ENCODE measurements at regions not wholly inside any gene's neighbourhood (a gene's known extent, or its start where the extent isn't known, plus 50 kb on each side); places are given as distances from the start of the nearest gene placed in this dataset.

DNA sequence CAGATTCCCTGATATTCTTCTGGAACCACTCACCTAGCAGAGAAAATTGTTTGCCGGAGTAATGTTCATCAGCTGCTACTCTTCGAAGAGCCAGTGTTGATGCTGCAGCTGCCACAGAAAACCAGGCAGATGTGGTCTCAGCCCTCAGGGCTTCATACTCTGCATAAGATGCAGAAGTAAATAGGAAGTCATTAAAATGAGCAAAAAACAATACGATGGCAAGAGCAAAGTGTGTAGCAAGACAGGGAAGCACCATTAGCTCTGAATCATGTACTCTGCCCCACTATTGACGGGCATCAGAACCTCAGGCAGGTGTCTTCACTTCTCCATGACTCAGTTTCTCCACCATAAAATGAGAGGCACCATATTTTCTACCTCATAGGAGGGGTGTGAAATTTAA lies 991.6 kb upstream of the TMEM132C start:
- Mint-ChIP-seq H3K4me3 (ENCODE audit: unreplicated experiment) (no peak overlapping the region), H3K9me3 (ENCODE audit: unreplicated experiment) (no peaks in the 10 kb centered on the region), H3K27me3 (ENCODE audit: insufficient read depth, unreplicated experiment) (no peaks in the 10 kb centered on the region), H3K27ac (ENCODE audit: low read depth, unreplicated experiment) (no peak overlapping the region), H3K36me3 (ENCODE audit: insufficient read depth, unreplicated experiment) (no peaks in the 10 kb centered on the region), H3K4me1 (ENCODE audit: insufficient read depth, unreplicated experiment) (peaks cover 15% of the 10 kb centered on the region)
- no peak for DNase-seq (ENCODE audit: unreplicated experiment)
- intact Hi-C loops (cut with micrococcal nuclease), result no loop called here
- POLR2A ChIA-PET, result no interaction called here
- no TSS peak for BruUV-seq (replicated peaks)
- TF ChIP-seq, protein P1, sequence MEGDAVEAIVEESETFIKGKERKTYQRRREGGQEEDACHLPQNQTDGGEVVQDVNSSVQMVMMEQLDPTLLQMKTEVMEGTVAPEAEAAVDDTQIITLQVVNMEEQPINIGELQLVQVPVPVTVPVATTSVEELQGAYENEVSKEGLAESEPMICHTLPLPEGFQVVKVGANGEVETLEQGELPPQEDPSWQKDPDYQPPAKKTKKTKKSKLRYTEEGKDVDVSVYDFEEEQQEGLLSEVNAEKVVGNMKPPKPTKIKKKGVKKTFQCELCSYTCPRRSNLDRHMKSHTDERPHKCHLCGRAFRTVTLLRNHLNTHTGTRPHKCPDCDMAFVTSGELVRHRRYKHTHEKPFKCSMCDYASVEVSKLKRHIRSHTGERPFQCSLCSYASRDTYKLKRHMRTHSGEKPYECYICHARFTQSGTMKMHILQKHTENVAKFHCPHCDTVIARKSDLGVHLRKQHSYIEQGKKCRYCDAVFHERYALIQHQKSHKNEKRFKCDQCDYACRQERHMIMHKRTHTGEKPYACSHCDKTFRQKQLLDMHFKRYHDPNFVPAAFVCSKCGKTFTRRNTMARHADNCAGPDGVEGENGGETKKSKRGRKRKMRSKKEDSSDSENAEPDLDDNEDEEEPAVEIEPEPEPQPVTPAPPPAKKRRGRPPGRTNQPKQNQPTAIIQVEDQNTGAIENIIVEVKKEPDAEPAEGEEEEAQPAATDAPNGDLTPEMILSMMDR (IDR thresholded peaks at IDR 0.05; ENCODE audit: unreplicated experiment), result no peak
- CTCF ChIA-PET, result no interaction called here

DNA sequence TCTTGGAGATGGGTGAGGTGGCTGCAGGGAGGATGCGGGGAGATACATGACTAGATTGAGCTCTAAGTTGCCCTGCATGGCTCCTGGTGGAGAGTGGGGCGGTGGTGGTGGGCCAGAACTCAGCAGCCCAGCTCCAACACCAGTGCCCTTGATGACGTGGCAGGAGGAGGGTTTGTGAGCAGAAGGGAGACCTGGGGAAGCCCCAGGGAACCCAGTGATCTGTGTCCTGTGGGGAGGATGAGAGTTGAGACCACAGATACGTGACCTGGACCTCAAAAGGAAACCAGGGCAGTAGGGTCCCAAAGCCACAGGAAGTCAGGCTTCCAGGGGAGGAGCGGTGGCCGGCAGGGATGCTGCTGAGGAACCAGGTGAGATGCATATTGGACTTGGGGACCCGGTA lies 989.1 kb upstream of the TMEM132C start:
- H3K4me3 Mint-ChIP-seq (ENCODE audit: unreplicated experiment), result no peak overlapping the region
- ChIA-PET POLR2A (no interaction called here), CTCF (interaction anchor here (4.9 kb wide), 1 partner anchor 15 kb away, joined by 23 read pairs; no protein-coding TSS in a partner anchor)
- no peak for DNase-seq (ENCODE audit: unreplicated experiment)
- TF ChIP-seq, protein P1 (IDR thresholded peaks at IDR 0.05; ENCODE audit: unreplicated experiment), result no peak
- intact Hi-C loops (cut with micrococcal nuclease), result no loop called here
- BruUV-seq (replicated peaks), result no TSS peak
- no peaks in the 10 kb centered on the region for H3K27me3 Mint-ChIP-seq (ENCODE audit: insufficient read depth, unreplicated experiment)
- H3K9me3 Mint-ChIP-seq (ENCODE audit: unreplicated experiment), result no peaks in the 10 kb centered on the region
- H3K27ac Mint-ChIP-seq (ENCODE audit: low read depth, unreplicated experiment), result no peak overlapping the region
- H3K4me1 Mint-ChIP-seq (ENCODE audit: insufficient read depth, unreplicated experiment), result peaks cover 4% of the 10 kb centered on the region
- no peaks in the 10 kb centered on the region for H3K36me3 Mint-ChIP-seq (ENCODE audit: insufficient read depth, unreplicated experiment)

DNA sequence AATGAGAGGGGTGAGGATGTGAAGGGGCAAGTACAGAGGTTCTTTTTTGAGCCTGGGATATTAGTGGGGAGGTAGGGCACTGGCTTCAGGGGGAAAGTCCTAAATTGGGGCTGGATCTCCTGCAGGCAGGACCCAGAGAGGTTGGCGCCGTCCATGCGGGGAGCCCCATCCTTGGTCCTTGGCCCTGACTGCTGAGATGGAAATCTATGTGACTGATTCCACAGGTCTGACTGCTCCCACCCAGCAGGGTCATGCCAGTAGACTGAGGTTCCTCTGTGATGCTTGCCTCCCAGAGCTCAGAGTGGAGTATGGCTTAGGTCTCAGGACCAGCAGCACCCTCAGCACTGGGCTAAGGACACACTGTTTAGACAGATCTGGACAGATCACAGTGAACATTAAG lies 988.6 kb upstream of the TMEM132C start:
- CTCF ChIA-PET, result interaction anchor here (4.9 kb wide), 1 partner anchor 15 kb away, joined by 23 read pairs; no protein-coding TSS in a partner anchor
- H3K4me3 Mint-ChIP-seq (ENCODE audit: unreplicated experiment), result no peak overlapping the region
- intact Hi-C loops (cut with micrococcal nuclease), result no loop called here
- POLR2A ChIA-PET, result no interaction called here
- TF ChIP-seq, protein P1 (IDR thresholded peaks at IDR 0.05; ENCODE audit: unreplicated experiment), result no peak
- DNase-seq (ENCODE audit: unreplicated experiment), result no peak
- no peaks in the 10 kb centered on the region for H3K9me3 Mint-ChIP-seq (ENCODE audit: unreplicated experiment)
- H3K4me1 Mint-ChIP-seq (ENCODE audit: insufficient read depth, unreplicated experiment), result no peaks in the 10 kb centered on the region
- H3K36me3 Mint-ChIP-seq (ENCODE audit: insufficient read depth, unreplicated experiment), result no peaks in the 10 kb centered on the region
- no peak overlapping the region for H3K27ac Mint-ChIP-seq (ENCODE audit: low read depth, unreplicated experiment)
- no peaks in the 10 kb centered on the region for H3K27me3 Mint-ChIP-seq (ENCODE audit: insufficient read depth, unreplicated experiment)
- BruUV-seq (replicated peaks), result no TSS peak

DNA sequence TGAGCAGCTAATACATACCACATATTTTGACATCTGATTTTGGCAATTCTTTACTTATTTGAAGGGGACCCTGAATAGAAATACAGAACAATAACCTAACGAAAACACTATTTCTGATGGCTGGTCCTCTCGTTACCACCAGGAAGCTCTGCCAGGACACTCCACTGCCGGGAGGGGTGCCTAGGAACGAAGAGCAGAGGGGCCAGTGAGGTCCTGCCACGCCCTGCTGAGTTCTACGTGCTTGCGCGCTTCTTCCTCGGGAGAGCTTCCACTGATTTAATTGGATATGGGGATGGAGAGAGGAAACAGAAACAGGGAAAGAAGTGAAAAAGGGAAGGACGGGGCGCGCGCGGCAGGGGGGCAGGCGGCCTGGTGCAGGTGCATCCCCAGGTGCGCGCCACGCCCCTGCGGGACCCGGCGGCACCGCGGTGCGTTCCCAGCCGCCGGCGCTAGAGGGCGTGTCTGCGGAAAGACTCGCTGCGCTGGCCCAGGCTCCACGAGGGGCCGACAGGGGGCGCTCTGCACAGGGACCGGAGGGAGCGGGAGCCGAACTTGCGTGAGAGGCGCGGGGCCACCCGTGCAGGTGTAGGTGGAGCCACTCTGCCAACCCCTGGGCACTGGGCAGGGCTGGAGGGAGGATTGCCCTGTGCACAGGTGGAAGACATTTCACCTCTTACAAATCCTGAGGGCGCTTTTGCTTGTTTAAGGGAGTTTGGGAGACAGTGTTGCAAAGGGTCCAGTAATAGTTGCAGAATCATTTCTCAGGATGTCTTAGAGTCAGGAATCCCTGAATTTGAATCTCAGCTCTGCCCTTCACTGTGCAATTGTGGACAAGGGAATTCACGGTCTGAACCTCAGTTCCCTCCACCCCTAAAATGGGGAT lies 986.3 kb upstream of the TMEM132C start:
- CTCF ChIA-PET, result interaction anchor here (0.6 to 4.9 kb wide), 5 partner anchors 12 to 225 kb away, joined by 3 to 23 read pairs (median 4); no protein-coding TSS in a partner anchor
- no peak for DNase-seq (ENCODE audit: unreplicated experiment)
- peaks cover 11% of the 10 kb centered on the region for H3K4me1 Mint-ChIP-seq (ENCODE audit: insufficient read depth, unreplicated experiment)
- TF ChIP-seq, protein P1 (IDR thresholded peaks at IDR 0.05; ENCODE audit: unreplicated experiment), result peak; percentile 48
- H3K9me3 Mint-ChIP-seq (ENCODE audit: unreplicated experiment), result no peaks in the 10 kb centered on the region
- H3K27me3 Mint-ChIP-seq (ENCODE audit: insufficient read depth, unreplicated experiment), result no peaks in the 10 kb centered on the region
- no peaks in the 10 kb centered on the region for H3K36me3 Mint-ChIP-seq (ENCODE audit: insufficient read depth, unreplicated experiment)
- intact Hi-C loops (cut with micrococcal nuclease), result no loop called here
- no peak overlapping the region for H3K27ac Mint-ChIP-seq (ENCODE audit: low read depth, unreplicated experiment)
- H3K4me3 Mint-ChIP-seq (ENCODE audit: unreplicated experiment), result no peak overlapping the region
- POLR2A ChIA-PET, result no interaction called here
- BruUV-seq (replicated peaks), result no TSS peak
